Liver (tissue), 3 donors: ENCODE measurements at regions not wholly inside any gene's neighbourhood (a gene's known extent, or its start where the extent isn't known, plus 50 kb on each side); places are given as distances from the start of the nearest gene placed in this dataset.

Experiments
- EGR1 ChIP-seq, 2 donors: IDR thresholded peaks; 2 replicates each; pipeline ENCODE4 v1.6.1; 2016 to 2018; ENCODE audit warnings: antibody characterized with exemption in 2 of 2, low read depth in 2 of 2
- FOXA1 ChIP-seq: IDR thresholded peaks from 2 replicates; pipeline ENCODE4 v1.6.1; 2016; ENCODE audit warnings: antibody characterized with exemption
- GABPA ChIP-seq, 2 donors: IDR thresholded peaks in 1 of 2; conservative IDR thresholded peaks in 1 of 2; 2 replicates each; pipeline ENCODE4 v1.6.1; 2016; ENCODE audit warnings: antibody characterized with exemption in 2 of 2, mild to moderate bottlenecking in 1 of 2, moderate library complexity in 1 of 2
- HNF4G ChIP-seq: IDR thresholded peaks from 2 replicates; pipeline ENCODE4 v1.6.1; 2016; ENCODE audit warnings: antibody characterized with exemption
- RAD21 ChIP-seq, 2 donors: IDR thresholded peaks; 2 replicates each; pipeline ENCODE4 v1.6.1; 2016; ENCODE audit warnings: antibody characterized with exemption in 2 of 2, mild to moderate bottlenecking in 2 of 2
- RXRA ChIP-seq, 2 donors: IDR thresholded peaks; 2 replicates each; pipeline ENCODE4 v1.6.1; 2017 to 2018; ENCODE audit warnings: antibody characterized with exemption in 2 of 2, mild to moderate bottlenecking in 1 of 2
- SP1 ChIP-seq: IDR thresholded peaks from 2 replicates; pipeline ENCODE4 v1.6.1; 2018; ENCODE audit warnings: antibody characterized with exemption, mild to moderate bottlenecking
- TAF1 ChIP-seq: conservative IDR thresholded peaks from 2 replicates; pipeline ENCODE4 v1.6.1; 2016; ENCODE audit warnings: antibody characterized with exemption, mild to moderate bottlenecking
- YY1 ChIP-seq: IDR thresholded peaks from 2 replicates; pipeline ENCODE4 v1.6.1; 2016; ENCODE audit warnings: antibody characterized with exemption, mild to moderate bottlenecking
- TF ChIP-seq, protein P1 (sequence below): IDR thresholded peaks from 2 replicates; pipeline ENCODE4 v1.6.1; 2016; ENCODE audit warnings: antibody characterized with exemption
- TF ChIP-seq, protein P2 (sequence below): fragments of 150-350 bp; IDR thresholded peaks from 2 replicates; pipeline ENCODE4 v1.5.1; 2017; ENCODE audit warnings: improper control_type of control experiment, low read depth, low read length; ENCODE audit not compliant: missing input control
- TF ChIP-seq, protein P3 (sequence below): IDR thresholded peaks from 2 replicates; pipeline ENCODE4 v1.6.1; 2016; ENCODE audit warnings: antibody characterized with exemption
- donor health status: healthy.
- donor health status: healthy.

DNA sequence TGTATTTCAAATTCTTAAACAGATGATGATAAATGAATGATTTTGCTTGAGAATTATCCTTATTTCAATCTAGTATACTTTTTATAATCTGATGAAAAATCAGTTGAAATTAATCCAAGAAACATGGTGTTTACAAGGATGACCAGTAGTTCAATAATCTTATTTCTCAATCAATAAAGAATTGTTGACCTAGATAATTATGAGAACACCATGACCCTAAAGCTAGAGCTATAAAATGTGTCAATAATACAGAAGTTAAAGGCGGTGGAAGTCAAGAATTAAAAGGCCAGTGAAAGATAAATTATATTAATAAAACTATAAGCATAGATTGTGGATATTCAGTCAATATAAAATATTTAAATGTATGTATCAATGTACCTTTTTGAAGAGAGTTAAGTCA lies 667.4 kb upstream of the GCFC2 start:
- TF ChIP-seq GABPA (IDR thresholded peaks at IDR 0.05 in 1 of 2, conservative IDR thresholded peaks at IDR 0.05 in 1 of 2) (no peak), SP1 (no peak), EGR1 (IDR thresholded peaks at IDR 0.05; ENCODE audit: low read depth in 2 of 2) (no peak), TAF1 (no peak), RXRA (IDR thresholded peaks at IDR 0.05) (no peak), YY1 (no peak), FOXA1 (no peak), HNF4G (no peak), RAD21 (IDR thresholded peaks at IDR 0.05) (no peak)
- TF ChIP-seq, protein P1, sequence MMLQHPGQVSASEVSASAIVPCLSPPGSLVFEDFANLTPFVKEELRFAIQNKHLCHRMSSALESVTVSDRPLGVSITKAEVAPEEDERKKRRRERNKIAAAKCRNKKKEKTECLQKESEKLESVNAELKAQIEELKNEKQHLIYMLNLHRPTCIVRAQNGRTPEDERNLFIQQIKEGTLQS = no peak
- TF ChIP-seq, protein P2, sequence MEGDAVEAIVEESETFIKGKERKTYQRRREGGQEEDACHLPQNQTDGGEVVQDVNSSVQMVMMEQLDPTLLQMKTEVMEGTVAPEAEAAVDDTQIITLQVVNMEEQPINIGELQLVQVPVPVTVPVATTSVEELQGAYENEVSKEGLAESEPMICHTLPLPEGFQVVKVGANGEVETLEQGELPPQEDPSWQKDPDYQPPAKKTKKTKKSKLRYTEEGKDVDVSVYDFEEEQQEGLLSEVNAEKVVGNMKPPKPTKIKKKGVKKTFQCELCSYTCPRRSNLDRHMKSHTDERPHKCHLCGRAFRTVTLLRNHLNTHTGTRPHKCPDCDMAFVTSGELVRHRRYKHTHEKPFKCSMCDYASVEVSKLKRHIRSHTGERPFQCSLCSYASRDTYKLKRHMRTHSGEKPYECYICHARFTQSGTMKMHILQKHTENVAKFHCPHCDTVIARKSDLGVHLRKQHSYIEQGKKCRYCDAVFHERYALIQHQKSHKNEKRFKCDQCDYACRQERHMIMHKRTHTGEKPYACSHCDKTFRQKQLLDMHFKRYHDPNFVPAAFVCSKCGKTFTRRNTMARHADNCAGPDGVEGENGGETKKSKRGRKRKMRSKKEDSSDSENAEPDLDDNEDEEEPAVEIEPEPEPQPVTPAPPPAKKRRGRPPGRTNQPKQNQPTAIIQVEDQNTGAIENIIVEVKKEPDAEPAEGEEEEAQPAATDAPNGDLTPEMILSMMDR = no peak
- TF ChIP-seq, protein P3, sequence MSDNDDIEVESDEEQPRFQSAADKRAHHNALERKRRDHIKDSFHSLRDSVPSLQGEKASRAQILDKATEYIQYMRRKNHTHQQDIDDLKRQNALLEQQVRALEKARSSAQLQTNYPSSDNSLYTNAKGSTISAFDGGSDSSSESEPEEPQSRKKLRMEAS = no peak
